PC-9 (cell line): ENCODE measurements at regions not wholly inside any gene's neighbourhood (a gene's known extent, or its start where the extent isn't known, plus 50 kb on each side); places are given as distances from the start of the nearest gene placed in this dataset.

Experiments
- BruUV-seq: library from RNA; stranded (reverse); fragments of 400-500 nt; replicated peaks from 2 replicates; lab custom pipeline; 2021; lab: Mats Ljungman, UMichigan
- CTCF ChIA-PET: fragments of 300-600 bp; sonication (Branson Sonifier 250); formaldehyde crosslinking; loops from one replicate; lab custom pipeline; 2022; ENCODE audit warnings: antibody characterized with exemption; lab: Charles Lee
- POLR2A ChIA-PET: fragments of 300-600 bp; sonication (Branson Sonifier 250); formaldehyde crosslinking; loops from one replicate; lab custom pipeline; 2022; ENCODE audit warnings: antibody characterized with exemption; ENCODE audit not compliant: unreplicated experiment; lab: Charles Lee
- DNase-seq, 2 experiments: peaks; one replicate each; pipeline versions ENCODE4 v3.0.0 to v3.0.0-alpha.2; 2015 to 2022; ENCODE audit warnings: mixed read lengths in 1 of 2
- H2AFZ ChIP-seq: fragments of 200-600 bp; sonication (generic); 2 replicates; pipeline ENCODE4 v1.8.1; 2017; ENCODE audit warnings: antibody characterized with exemption
- H3F3A ChIP-seq: fragments of 200-600 bp; sonication (generic); 2 replicates; pipeline ENCODE4 v1.8.1; 2017; ENCODE audit warnings: antibody characterized with exemption, mild to moderate bottlenecking, low read depth; ENCODE audit not compliant: insufficient read depth
- H3K27ac ChIP-seq: fragments of 200-600 bp; sonication (generic); 2 replicates; pipeline ENCODE4 v1.6.1; 2016; ENCODE audit warnings: mixed run types
- H3K27me3 ChIP-seq: fragments of 200-600 bp; sonication (generic); 2 replicates; pipeline ENCODE4 v1.6.1; 2016; ENCODE audit warnings: low read depth, mixed run types; ENCODE audit not compliant: insufficient read depth
- H3K36me3 ChIP-seq: fragments of 200-600 bp; sonication (generic); 2 replicates; pipeline ENCODE4 v1.6.1; 2016; ENCODE audit warnings: low read depth, mixed run types
- H3K4me1 ChIP-seq: fragments of 200-600 bp; sonication (generic); replicated peaks from 2 replicates; pipeline ENCODE4 v1.6.1; 2016; ENCODE audit warnings: mixed run types; ENCODE audit not compliant: insufficient read depth
- H3K4me2 ChIP-seq: fragments of 200-600 bp; sonication (generic); 2 replicates; pipeline ENCODE4 v1.6.1; 2017; ENCODE audit warnings: mixed run types
- H3K4me3 ChIP-seq: fragments of 200-600 bp; sonication (generic); 2 replicates; pipeline ENCODE4 v1.6.1; 2016; ENCODE audit warnings: mixed run types
- H3K79me2 ChIP-seq: fragments of 200-600 bp; sonication (generic); 2 replicates; pipeline ENCODE4 v1.6.1; 2017; ENCODE audit warnings: low read depth, mixed run types
- H3K9me2 ChIP-seq: fragments of 200-600 bp; sonication (generic); 2 replicates; pipeline ENCODE4 v1.8.1; 2017; ENCODE audit warnings: mild to moderate bottlenecking; ENCODE audit not compliant: insufficient read depth
- H3K9me3 ChIP-seq: fragments of 200-600 bp; sonication (generic); 2 replicates; pipeline ENCODE4 v1.8.1; 2016; ENCODE audit warnings: low read depth; ENCODE audit not compliant: insufficient read depth
- H4K20me1 ChIP-seq: fragments of 200-600 bp; sonication (generic); 2 replicates; pipeline ENCODE4 v1.8.1; 2017; ENCODE audit not compliant: insufficient read depth
- CTCF ChIP-seq: fragments of 200-600 bp; sonication (generic); conservative IDR thresholded peaks from 2 replicates; pipeline ENCODE4 v1.6.1; 2017; ENCODE audit warnings: mixed run types, antibody characterized with exemption, mild to moderate bottlenecking, moderate library complexity
- EZH2 ChIP-seq: fragments of 200-600 bp; sonication (generic); IDR thresholded peaks from 2 replicates; pipeline ENCODE4 v1.8.0; 2017; ENCODE audit warnings: antibody characterized with exemption, low read depth
- intact Hi-C: fragments of 100-400 bp; cut with micrococcal nuclease; formaldehyde crosslinking; loops from one replicate; pipeline ENCODE4 v1.10.0; 2022; ENCODE audit not compliant: unreplicated experiment

GRCh38 chr17:59491353-59492090 is 73.9 kb upstream of the DHX40 start:
- ChIA-PET POLR2A (interaction anchor here (0.6 to 0.7 kb wide), 3 partner anchors 192 to 758 kb away, joined by 3 to 4 read pairs (median 3); no protein-coding TSS in a partner anchor), CTCF (no interaction called here)
- Histone ChIP-seq H3K27ac (peak overlapping the region; percentile 12), H4K20me1 (no peaks in the 10 kb centered on the region), H3K9me3 (no peaks in the 10 kb centered on the region), H3F3A (peaks cover 6% of the 10 kb centered on the region; the same call in 1 of the 2 replicates), H3K9me2 (no peaks in the 10 kb centered on the region), H2AFZ (peak overlapping the region; percentile 13; the same call in 1 of the 2 replicates), H3K79me2 (no peaks in the 10 kb centered on the region), H3K4me1 (peaks cover 16% of the 10 kb centered on the region), H3K4me3 (no peak overlapping the region), H3K4me2 (peak overlapping the region; percentile 55), H3K36me3 (no peaks in the 10 kb centered on the region), H3K27me3 (no peaks in the 10 kb centered on the region)
- peak in 1 of 2 experiments; percentile 61 for DNase-seq
- BruUV-seq: no TSS peak
- TF ChIP-seq CTCF: no peak
- TF ChIP-seq EZH2: no peak
- intact Hi-C loops: no loop called here

GRCh38 chr17:59492091-59492451 is 73.3 kb upstream of the DHX40 start:
- peak; percentile 40 to 71 for DNase-seq
- Histone ChIP-seq H3K79me2 (no peaks in the 10 kb centered on the region), H3K4me3 (no peak overlapping the region), H2AFZ (peak overlapping the region; percentile 13; the same call in 1 of the 2 replicates), H3F3A (peaks cover 6% of the 10 kb centered on the region; the same call in 1 of the 2 replicates), H3K27ac (peak overlapping the region; percentile 12), H4K20me1 (no peaks in the 10 kb centered on the region), H3K9me3 (no peaks in the 10 kb centered on the region), H3K27me3 (no peaks in the 10 kb centered on the region), H3K36me3 (no peaks in the 10 kb centered on the region), H3K4me2 (peak overlapping the region; percentile 55), H3K9me2 (no peaks in the 10 kb centered on the region), H3K4me1 (peaks cover 16% of the 10 kb centered on the region)
- intact Hi-C loops: no loop called here
- ChIA-PET CTCF (no interaction called here), POLR2A (interaction anchor here (0.6 to 0.7 kb wide), 2 partner anchors 170 to 191 kb away, joined by 3 to 4 read pairs; no protein-coding TSS in a partner anchor)
- no TSS peak for BruUV-seq
- TF ChIP-seq EZH2 (no peak), CTCF (no peak)

- Histone ChIP-seq H3K79me2 (no peaks in the 10 kb centered on the region), H4K20me1 (no peaks in the 10 kb centered on the region), H3K4me3 (no peak overlapping the region), H3K4me2 (no peak overlapping the region), H3K9me3 (no peaks in the 10 kb centered on the region), H3F3A (peaks cover 6% of the 10 kb centered on the region; the same call in 1 of the 2 replicates), H2AFZ (no peak overlapping the region), H3K27ac (no peak overlapping the region), H3K36me3 (no peaks in the 10 kb centered on the region), H3K27me3 (no peaks in the 10 kb centered on the region), H3K4me1 (peaks cover 16% of the 10 kb centered on the region), H3K9me2 (no peaks in the 10 kb centered on the region)
- CTCF ChIA-PET: no interaction called here
- intact Hi-C loops: no loop called here
- POLR2A ChIA-PET: no interaction called here
- no TSS peak for BruUV-seq
- TF ChIP-seq CTCF (no peak), EZH2 (no peak)
- DNase-seq: no peak
These were observed 71.5 kb upstream of the DHX40 start for GRCh38 chr17:59493867-59494266.
